ENCODE measurements at regions not wholly inside any gene's neighbourhood (a gene's known extent, or its start where the extent isn't known, plus 50 kb on each side); places are given as distances from the start of the nearest gene placed in this dataset.

DNA sequence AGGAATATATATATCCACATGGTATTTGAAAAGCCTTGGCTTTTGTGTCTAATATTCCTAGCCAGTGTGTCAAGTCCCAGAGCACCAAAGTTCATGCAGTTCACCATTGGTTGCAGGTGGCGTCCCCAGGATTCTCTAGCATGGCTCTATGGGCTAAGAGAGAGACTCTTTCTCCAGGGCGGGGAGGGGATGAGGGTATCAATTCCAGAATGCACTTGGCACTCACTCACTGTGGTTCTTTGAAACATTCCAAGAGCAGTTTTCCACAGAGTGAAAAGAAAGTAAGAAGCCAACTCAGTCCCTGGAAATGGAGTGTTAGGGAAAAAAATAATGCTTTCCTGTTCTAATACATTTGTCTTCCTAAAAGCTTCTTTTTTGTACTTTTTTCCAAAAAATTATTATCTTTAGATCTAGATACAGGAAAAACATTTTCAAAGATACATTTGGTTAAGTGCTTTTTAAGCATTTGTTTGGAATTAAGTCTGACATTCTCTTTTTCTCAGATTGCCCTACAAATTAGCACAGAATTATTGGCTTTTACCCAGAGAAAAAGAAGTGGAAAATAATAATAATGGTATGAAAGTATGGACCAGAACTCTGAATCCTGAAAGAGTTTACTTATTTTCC lies 239.9 kb downstream of the PAX3 start:
- DNase-seq: no peak

GRCh38 chr2:222057347-222058073 lies 241.3 kb downstream of the PAX3 start:
- DNase-seq: no peak

DNA sequence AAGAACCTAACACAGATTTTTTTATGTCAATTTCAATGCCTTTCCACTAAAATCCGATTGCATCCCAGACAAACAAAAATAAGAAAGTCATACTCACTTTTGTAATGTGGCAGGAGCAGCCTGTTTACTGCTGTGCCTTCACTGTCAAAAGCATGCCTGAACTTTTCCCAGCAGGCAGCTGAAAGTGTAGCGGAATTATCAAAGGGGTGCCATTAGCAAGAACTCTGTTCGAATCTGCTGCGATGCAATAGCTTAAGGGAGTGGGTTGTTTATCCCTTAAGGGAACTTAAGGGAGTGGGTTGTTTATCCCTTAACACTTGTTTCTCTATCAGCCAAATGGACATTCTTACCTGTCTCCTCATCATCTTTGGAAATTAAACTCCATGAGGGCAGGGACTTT lies 243.5 kb downstream of the PAX3 start:
- DNase-seq: no peak

GRCh38 chr2:222054813-222055212 lies 244.0 kb downstream of the PAX3 start:
- DNase-seq: no peak

DNA sequence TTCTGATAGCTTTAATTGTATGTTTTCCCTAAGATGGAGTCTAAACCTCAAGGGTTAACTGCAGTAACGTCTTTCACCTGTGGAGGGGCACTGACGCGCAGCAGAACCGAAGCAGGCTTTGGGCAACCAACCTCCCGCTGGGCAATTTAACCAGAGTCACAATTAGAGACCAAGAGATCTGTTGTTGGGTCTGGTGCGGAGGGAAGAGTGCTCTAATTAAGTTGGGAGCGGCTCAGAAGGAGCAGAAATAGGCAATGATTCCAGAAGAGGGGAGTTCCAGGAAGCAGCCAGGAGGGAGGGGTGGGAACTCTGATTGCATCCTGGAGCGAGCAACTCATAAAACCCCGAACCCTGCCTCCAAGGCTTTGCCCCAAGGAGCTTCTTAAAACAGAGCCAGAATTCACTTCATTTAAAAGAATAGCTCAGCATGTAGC lies 245.8 kb downstream of the PAX3 start:
- DNase-seq: no peak

GRCh38 chr2:222050981-222051380 lies 247.8 kb downstream of the PAX3 start:
- DNase-seq: no peak

GRCh38 chr2:222049946-222050345 lies 248.9 kb downstream of the PAX3 start:
- no peak for DNase-seq

DNA sequence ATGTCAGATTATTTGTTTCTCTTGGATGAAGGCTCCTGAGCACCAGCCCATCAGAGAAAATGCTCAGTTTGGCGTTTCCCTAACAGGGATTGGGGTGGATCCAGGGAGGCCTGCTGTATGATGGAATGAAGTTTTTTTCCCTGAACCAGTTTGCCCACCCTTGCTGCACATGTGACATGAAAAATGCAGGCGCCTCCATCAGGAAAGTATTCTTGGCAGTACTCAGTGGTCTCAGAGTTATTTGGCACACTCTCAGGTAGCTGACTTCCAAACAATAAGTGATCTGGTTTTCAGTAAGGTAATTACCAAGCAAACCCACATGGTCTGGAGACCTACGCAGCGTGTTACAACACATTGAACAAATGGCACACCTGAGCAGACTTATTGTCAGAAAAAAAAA lies 254.9 kb downstream of the PAX3 start:
- DNase-seq: peak; percentile 5

DNA sequence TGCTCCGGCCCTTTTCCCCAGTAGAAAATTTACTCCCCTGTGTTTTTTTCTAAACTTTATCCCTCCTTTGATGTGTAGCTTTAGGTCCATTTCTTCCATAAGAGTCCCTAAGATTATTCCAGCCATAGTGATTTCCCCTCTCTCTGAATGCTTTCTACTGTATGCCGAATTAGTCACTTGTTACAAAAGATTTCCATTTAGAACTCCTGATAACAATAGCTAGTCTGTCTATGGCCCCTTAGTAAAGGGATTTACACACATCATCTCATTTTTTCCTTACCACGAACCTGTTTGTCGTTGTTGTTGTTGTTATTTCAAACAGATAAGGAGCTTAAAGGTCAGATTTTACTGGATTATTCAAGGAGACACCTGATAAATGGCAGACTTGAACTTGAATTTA lies 256.1 kb downstream of the PAX3 start:
- no peak for DNase-seq

DNA sequence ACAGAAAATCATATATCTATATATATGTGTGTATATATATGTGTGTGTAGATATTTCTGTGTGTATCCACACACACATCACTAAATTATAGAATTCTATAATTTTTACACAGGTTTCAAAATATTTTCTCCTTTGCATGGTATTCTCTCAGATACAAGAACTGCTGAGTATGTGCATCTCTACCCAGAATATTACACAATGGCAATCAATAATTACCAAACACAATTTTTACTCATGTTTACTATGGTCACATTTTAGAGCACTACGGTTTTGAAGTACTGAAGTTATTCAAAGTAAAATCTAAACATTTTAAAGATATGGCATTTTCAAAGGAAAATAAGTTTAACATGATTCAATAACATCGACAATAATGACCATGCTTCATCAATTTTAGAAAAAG lies 258.5 kb downstream of the PAX3 start:
- DNase-seq: no peak

DNA sequence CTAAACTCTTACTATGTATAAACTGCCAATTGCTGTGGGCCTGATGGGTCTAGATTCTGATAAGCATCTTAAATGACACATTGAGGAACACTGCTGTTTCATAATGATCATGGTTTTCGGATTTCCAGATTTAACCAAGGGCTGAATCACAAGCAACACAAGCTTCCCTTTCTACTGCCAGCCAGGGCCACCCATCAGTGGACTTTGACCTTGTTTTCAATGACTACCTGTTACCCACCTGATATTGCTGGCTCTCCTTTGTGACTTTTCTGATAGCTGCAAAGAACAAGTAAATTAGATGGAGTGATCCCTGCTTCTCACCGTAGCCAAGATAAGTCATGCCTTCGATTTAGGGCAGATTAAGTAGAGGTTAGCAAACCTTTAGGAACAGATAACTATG lies 259.0 kb downstream of the PAX3 start:
- DNase-seq: no peak

DNA sequence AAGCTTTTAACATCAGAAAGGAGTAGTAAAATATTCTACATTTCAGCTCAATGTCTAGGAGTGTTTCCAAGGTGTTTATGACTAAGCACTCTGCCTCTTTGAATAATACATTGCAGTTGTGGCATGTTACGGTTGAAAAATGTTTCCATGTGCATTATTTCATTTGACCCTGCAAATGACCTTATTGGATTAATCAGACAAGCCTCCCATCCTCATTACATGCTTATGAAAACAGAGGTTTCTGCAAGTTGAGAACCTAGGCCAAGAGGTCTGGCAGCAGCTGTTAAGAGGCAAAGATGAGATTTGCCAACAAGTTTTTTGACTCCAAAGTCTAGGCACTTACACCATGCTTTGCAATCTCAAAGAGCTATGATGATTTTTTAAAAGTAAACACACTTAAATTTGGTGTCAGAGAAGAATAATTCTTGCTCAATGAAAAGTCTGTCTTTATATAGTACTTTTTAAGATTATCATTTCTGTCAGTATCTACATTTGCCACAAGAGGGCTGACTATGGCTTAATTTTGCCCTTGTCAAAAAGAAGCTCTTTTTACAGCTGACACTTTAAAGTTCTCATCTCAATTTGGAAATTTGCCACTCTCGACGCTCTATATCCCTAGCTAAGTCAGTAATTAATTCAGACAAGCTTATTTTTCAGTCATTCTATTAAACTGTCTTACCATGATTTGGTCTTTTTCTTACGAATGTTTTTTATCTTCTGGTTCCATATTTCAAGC lies 260.6 kb downstream of the PAX3 start:
- DNase-seq: peak; percentile 20

DNA sequence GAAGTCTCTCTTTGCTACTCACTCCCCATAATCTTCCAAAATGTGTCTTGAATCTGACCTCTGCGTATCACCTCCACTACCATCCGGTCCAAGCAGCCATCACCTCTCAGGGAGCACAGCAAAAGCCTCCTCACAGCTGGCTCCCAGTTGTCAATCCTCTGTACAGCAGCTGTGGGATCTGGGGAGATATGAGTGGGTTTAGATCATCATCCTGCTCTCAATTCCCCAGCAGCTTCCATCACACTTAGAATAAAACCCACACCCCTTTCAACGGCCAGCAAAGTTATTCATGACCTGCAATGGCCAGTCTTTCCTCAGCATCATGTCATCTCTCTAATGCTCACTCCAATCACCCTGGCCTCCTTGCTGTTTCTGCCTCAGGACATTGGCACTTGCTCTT lies 261.6 kb downstream of the PAX3 start:
- DNase-seq: no peak

GRCh38 chr2:222034058-222034457 lies 264.7 kb downstream of the PAX3 start:
- DNase-seq: no peak

- DNase-seq: no peak
Observed at GRCh38 chr2:222033541-222033940, 265.3 kb downstream of the PAX3 start.

GRCh38 chr2:222025881-222026271 lies 272.9 kb downstream of the PAX3 start:
- DNase-seq: no peak

GRCh38 chr2:222024932-222025880 lies 273.6 kb downstream of the PAX3 start:
- DNase-seq: peak; percentile 14

DNA sequence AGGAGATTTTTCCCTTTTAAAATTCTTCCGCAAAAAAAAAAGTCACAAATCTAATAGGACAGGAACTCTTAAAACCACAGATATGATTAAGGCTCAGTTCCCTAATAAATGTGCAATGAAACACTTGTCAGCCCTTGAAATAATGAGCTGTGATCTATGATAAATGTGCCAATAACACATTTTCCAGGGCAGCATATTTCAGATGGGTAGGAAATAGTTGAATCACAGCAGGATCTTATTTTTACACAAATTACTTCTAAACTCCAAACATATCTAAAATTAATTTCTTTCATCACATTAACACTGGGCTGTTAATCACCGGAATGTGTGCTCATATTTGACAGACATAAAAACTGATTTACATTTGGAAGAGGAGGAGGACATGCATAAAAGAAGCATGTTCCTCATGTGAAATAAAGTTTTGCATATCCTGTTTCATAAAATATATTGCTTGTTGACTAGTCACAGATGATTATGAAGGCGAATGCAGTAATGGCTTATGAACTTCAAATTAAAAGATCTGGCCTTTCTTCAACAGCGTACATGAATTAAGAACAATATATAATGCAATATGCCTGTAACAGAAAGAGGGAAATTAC lies 281.4 kb downstream of the PAX3 start:
- DNase-seq: no peak

GRCh38 chr2:222013889-222014288 lies 284.9 kb downstream of the PAX3 start:
- no peak for DNase-seq

DNA sequence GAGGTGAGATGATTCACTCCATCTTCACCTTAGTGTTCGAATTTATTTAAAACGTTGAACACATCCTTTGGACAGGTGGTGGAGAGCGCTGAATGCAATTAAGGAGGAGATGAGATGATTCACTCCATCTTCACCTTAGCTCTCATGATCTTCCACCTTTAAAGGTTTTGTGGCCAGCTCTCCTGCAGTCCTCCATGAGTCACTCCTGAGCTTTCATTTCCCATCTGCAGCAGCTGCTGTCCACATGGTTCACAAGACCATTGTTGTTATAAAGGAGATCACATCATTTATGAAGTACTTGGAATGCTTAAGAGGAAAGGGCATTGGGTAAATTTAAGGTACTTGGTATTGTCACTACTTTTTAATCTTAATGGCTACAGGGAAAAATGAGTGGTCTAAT lies 298.5 kb downstream of the PAX3 start:
- no peak for DNase-seq

DNA sequence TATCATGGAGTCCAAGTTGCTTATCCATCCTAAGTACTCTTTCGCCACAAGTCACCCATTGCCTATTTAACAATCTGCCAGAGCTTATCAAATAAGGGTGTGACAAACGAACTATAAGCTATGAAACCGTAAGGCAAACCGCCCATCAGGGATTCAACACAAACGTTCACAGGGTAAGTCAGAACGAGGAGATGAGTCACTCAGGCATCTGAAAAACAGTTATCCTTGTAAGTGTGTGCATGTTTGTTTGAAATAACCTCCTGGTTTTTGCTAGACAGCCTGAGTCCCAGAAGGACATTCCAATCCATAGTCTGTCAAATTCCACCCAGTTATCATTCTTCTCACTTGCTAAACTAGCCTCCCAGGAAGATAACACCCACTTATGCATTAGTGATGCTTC lies 299.1 kb downstream of the PAX3 start:
- no peak for DNase-seq

- no peak for DNase-seq
Observed at GRCh38 chr2:221999166-221999565, 299.6 kb downstream of the PAX3 start.

- DNase-seq: no peak
Observed at GRCh38 chr2:221997683-221998082, 301.1 kb downstream of the PAX3 start.
